ENCODE measurements at regions not wholly inside any gene's neighbourhood (a gene's known extent, or its start where the extent isn't known, plus 50 kb on each side); places are given as distances from the start of the nearest gene placed in this dataset.

DNA sequence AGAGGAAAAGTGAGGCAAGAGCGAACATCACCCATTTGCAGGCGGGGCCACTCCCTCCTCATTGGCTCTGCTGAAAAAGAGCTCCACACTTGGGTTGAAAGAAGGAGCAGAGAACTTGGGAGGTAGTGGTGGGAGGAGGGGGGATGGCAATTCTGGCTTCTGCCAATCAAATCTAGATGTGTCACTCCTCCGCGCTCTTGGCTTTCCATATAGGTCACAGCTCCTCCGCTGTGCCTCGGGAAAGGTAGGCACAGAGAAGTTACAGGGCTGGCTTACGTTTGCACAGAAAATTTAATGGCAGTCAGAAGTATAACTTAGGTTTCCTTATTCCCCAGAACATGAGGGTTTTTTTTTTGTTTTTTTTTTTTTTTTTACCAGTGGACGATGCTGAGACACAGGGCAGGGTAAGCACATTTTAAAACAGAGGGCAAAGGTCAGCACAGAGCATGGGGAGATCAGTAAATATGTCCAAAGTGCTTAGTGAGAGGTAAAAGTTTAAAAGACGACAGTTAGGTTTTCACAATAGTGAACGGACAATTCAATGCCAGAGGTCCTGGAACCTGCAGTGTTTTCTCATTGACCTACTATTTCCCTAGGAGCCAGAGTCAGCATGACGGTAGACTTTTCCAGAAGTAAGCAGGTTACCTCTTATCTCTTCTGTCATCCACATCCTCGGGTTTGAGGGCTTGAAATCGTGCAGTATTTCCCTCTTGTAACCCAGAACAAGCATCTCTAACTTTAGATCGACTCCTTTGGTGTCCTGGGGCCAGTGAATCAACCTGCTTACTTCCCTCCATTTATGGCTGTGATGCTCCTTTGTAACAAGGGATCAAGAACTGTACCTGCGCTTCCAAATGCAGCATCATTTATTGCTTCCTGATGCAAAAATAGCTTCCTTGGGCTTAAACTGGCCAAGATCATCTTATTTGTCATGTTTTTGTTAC, 258.9 kb upstream of the PROX1 start:
- no peaks in the 10 kb centered on the region for H3K27me3 ChIP-seq (ENCODE audit: insufficient read depth, low read depth, severe bottlenecking)
- H3K4me3 ChIP-seq (ENCODE audit: low read depth, low read length): no peak overlapping the region
- no peaks in the 10 kb centered on the region for H3K9me3 ChIP-seq (ENCODE audit: severe bottlenecking)
- no peak for DNase-seq
- H3K36me3 ChIP-seq: no peaks in the 10 kb centered on the region
- TF ChIP-seq, protein P1, sequence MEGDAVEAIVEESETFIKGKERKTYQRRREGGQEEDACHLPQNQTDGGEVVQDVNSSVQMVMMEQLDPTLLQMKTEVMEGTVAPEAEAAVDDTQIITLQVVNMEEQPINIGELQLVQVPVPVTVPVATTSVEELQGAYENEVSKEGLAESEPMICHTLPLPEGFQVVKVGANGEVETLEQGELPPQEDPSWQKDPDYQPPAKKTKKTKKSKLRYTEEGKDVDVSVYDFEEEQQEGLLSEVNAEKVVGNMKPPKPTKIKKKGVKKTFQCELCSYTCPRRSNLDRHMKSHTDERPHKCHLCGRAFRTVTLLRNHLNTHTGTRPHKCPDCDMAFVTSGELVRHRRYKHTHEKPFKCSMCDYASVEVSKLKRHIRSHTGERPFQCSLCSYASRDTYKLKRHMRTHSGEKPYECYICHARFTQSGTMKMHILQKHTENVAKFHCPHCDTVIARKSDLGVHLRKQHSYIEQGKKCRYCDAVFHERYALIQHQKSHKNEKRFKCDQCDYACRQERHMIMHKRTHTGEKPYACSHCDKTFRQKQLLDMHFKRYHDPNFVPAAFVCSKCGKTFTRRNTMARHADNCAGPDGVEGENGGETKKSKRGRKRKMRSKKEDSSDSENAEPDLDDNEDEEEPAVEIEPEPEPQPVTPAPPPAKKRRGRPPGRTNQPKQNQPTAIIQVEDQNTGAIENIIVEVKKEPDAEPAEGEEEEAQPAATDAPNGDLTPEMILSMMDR (IDR thresholded peaks at IDR 0.05; ENCODE audit: low read depth, low read length): no peak
- H3K27ac ChIP-seq: no peak overlapping the region

DNA sequence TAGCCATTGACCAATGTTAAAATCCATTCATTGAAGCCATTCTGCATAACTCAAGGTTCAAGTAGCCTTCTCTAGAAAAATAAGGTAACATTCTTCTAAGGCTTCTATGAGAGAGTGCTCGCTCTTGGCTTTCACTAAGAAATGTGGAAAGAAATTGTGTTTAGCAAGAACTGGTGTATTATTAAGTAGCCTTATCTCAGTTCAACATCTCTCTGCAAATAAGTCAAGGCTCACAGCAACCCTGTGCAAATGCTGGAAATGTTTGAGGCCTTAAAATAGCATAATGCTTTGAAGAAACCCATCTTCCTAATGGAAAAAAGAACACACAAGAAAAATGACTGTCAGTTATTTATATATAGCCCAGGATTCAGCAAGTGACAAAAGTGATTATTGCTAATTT, 254.1 kb upstream of the PROX1 start:
- Histone ChIP-seq H3K4me3 (ENCODE audit: low read depth, low read length) (no peak overlapping the region), H3K27me3 (ENCODE audit: insufficient read depth, low read depth, severe bottlenecking) (no peaks in the 10 kb centered on the region), H3K36me3 (no peaks in the 10 kb centered on the region), H3K27ac (no peak overlapping the region), H3K9me3 (ENCODE audit: severe bottlenecking) (no peaks in the 10 kb centered on the region)
- DNase-seq: no peak
- TF ChIP-seq, protein P1 (IDR thresholded peaks at IDR 0.05; ENCODE audit: low read depth, low read length): no peak

DNA sequence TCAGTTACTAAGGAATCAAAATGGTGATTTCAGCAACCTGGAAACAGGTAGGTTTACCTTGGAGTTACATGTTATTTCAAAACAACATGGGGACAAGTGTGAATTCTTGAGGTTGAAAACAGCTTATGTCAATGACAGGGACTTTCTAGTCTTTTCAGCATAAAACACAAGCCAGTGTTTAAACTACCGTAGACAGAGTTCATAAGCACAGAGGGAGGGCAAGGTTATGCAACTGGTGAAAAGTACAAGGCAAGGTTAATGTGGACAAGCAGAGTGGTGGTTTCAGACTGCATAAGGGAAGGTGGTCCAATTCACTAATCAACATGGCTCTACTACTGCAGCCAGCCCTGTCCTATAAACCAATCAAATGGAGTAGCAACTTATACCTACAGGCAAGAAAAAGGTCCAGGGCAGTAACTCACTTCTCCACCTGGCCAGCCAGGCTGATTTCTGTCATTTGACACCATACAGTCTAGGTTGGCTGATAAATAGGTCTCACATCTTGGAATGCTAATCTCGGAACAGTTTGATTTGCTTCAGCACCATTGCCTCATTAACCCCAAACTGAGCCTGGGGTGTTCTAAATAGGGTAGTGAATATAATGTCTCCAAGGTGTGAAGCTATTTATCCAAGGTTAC, 250.3 kb upstream of the PROX1 start:
- no peak for DNase-seq
- Histone ChIP-seq H3K27me3 (ENCODE audit: insufficient read depth, low read depth, severe bottlenecking) (no peaks in the 10 kb centered on the region), H3K4me3 (ENCODE audit: low read depth, low read length) (no peak overlapping the region), H3K27ac (no peak overlapping the region), H3K9me3 (ENCODE audit: severe bottlenecking) (peaks cover under 1% of the 10 kb centered on the region), H3K36me3 (no peaks in the 10 kb centered on the region)
- TF ChIP-seq, protein P1 (IDR thresholded peaks at IDR 0.05; ENCODE audit: low read depth, low read length): no peak

DNA sequence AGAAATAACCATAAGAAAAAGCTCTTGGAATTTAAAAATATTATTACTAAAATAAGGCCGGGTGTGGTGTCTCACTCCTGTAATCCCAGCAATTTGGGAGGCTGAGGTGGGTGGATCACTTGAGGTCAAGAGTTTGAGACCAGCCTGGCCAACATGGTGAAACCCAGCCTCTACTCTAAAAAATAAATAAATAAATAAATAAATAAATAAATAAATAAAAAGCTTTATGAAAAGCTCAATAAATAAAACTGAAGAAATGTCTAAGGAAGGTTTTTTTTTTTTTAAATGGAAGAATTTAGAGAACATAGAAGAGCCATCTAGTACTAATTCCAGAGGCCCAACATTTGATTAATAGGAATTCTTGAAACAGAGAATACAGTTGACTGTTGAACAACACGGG, 249.1 kb upstream of the PROX1 start:
- no peak overlapping the region for H3K4me3 ChIP-seq (ENCODE audit: low read depth, low read length)
- TF ChIP-seq, protein P1 (IDR thresholded peaks at IDR 0.05; ENCODE audit: low read depth, low read length): no peak
- no peak for DNase-seq
- H3K36me3 ChIP-seq: no peaks in the 10 kb centered on the region
- H3K27me3 ChIP-seq (ENCODE audit: insufficient read depth, low read depth, severe bottlenecking): no peaks in the 10 kb centered on the region
- H3K9me3 ChIP-seq (ENCODE audit: severe bottlenecking): peaks cover 9% of the 10 kb centered on the region
- H3K27ac ChIP-seq: no peak overlapping the region

DNA sequence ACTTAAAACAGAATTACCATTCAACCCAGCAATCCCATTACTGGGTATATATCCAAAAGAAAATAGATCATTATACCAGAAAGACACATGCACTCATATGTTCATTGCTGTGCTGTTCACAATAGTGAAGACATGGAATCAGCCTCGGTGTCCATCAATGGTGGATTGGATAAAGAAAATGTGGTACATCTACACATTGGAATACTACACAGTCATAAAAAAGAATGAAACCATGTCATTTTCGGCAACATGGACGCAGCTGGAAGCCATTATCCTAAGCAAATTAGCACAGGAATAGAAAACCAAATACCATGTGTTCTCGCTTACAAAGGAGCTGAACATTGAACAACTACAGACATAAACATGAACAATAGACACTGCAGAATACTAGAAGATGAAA, 244.8 kb upstream of the PROX1 start:
- Histone ChIP-seq H3K27me3 (ENCODE audit: insufficient read depth, low read depth, severe bottlenecking) (peaks cover 9% of the 10 kb centered on the region), H3K9me3 (ENCODE audit: severe bottlenecking) (peaks cover 9% of the 10 kb centered on the region), H3K4me3 (ENCODE audit: low read depth, low read length) (no peak overlapping the region), H3K36me3 (no peaks in the 10 kb centered on the region), H3K27ac (no peak overlapping the region)
- no peak for DNase-seq
- TF ChIP-seq, protein P1 (IDR thresholded peaks at IDR 0.05; ENCODE audit: low read depth, low read length): no peak
